ENCODE measurements at regions not wholly inside any gene's neighbourhood (a gene's known extent, or its start where the extent isn't known, plus 50 kb on each side); places are given as distances from the start of the nearest gene placed in this dataset.

DNA sequence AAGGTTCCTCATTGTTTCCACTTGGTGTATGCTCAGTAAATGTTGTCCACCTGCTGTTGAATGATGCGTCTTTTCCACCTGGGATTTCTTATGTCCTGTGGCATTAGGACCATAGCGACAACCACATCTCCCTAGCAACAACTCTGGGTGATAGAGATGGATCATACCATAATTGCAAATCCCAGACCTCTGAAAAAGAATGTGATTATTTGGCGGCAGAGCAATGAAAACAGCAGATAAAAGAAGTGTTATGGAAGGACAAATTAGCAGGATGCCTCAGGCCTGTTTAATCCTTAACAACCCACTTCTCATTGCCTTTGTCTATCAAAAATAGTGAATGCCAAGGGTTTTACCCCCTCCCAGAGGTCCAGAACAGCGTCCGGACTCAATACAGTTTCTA, 278.9 kb downstream of the TSN start:
- TF ChIP-seq EZH2 (IDR thresholded peaks at IDR 0.05; ENCODE audit: insufficient read depth, poor library complexity, severe bottlenecking) (no peak), EZH2phosphoT487 (IDR thresholded peaks at IDR 0.05; ENCODE audit: insufficient read depth, low read depth) (no peak)
